HEK293 (cell line): ENCODE measurements at regions not wholly inside any gene's neighbourhood (a gene's known extent, or its start where the extent isn't known, plus 50 kb on each side); places are given as distances from the start of the nearest gene placed in this dataset.

Experiments
- CTCF ChIA-PET: fragments of 350-600 bp; formaldehyde crosslinking; extraction: SDS; loops from one replicate; lab custom pipeline; 2021; ENCODE audit warnings: antibody characterized with exemption; lab: Yijun Ruan, JAX
- POLR2A ChIA-PET: fragments of 300-600 bp; formaldehyde crosslinking; extraction: SDS; loops from one replicate; lab custom pipeline; 2020; ENCODE audit warnings: antibody characterized with exemption, inconsistent platforms; lab: Yijun Ruan, JAX
- H3K27ac ChIP-seq: fragments of 200-500 bp; sonication (Bioruptor generic); 2 replicates; pipeline ENCODE4 v1.5.1; 2014; ENCODE audit warnings: low read depth, low read length, control low read depth, inconsistent platforms; ENCODE audit errors: extremely low read depth
- H3K36me3 ChIP-seq, 2 experiments: fragments of 200-500 bp in 1 of 2; sonication (Bioruptor generic) in 1 of 2; 1 replicate in 1 of 2; 2 replicates in 1 of 2; pipeline ENCODE4 v1.5.1; 2014 to 2017; ENCODE audit warnings: inconsistent platforms in 2 of 2, low read length in 2 of 2; ENCODE audit not compliant: control insufficient read depth in 2 of 2, insufficient read depth in 1 of 2
- H3K4me1 ChIP-seq: fragments of 200-500 bp; sonication (Bioruptor generic); 2 replicates; pipeline ENCODE4 v1.5.1; 2014; ENCODE audit warnings: mild to moderate bottlenecking, low read length, inconsistent platforms; ENCODE audit not compliant: control insufficient read depth, insufficient read depth
- H3K4me3 ChIP-seq: 2 replicates; pipeline ENCODE4 v1.5.1; 2011; ENCODE audit warnings: low read depth, mild to moderate bottlenecking, control low read depth, low read length, moderate library complexity
- H3K9me3 ChIP-seq: fragments of 200-500 bp; sonication (Bioruptor generic); 2 replicates; pipeline ENCODE4 v1.5.1; 2014; ENCODE audit warnings: low read depth, low read length, inconsistent platforms; ENCODE audit not compliant: control insufficient read depth, insufficient read depth
- BCL11B ChIP-seq: fragments of 450-650 bp; formaldehyde crosslinking; IDR thresholded peaks from 2 replicates; pipeline ENCODE4 v1.5.1; 2016; ENCODE audit warnings: low read depth, missing biosample characterization, missing genetic modification characterization
- GLIS1 ChIP-seq: fragments of 450-650 bp; formaldehyde crosslinking; IDR thresholded peaks from 2 replicates; pipeline ENCODE4 v1.5.1; 2016; ENCODE audit warnings: missing biosample characterization, missing genetic modification characterization
- IKZF3 ChIP-seq: fragments of 450-650 bp; IDR thresholded peaks from 2 replicates; pipeline ENCODE4 v1.5.0; 2018; ENCODE audit warnings: missing biosample characterization, mild to moderate bottlenecking, missing genetic modification characterization, moderate library complexity
- TRIM28 ChIP-seq: IDR thresholded peaks from 2 replicates; pipeline ENCODE4 v1.6.1; 2011; ENCODE audit warnings: low read length, control low read depth, borderline replicate concordance
- ZBTB8A ChIP-seq: fragments of 450-650 bp; formaldehyde crosslinking; IDR thresholded peaks from 2 replicates; pipeline ENCODE4 v1.5.1; 2016; ENCODE audit warnings: missing biosample characterization, missing genetic modification characterization
- ZFP69B ChIP-seq: fragments of 450-650 bp; formaldehyde crosslinking; IDR thresholded peaks from 2 replicates; pipeline ENCODE4 v1.5.1; 2016; ENCODE audit warnings: missing biosample characterization, missing genetic modification characterization
- ZNF10 ChIP-seq: fragments of 450-650 bp; formaldehyde crosslinking; IDR thresholded peaks from 2 replicates; pipeline ENCODE4 v1.5.1; 2017; ENCODE audit warnings: missing biosample characterization, missing genetic modification characterization
- ZNF16 ChIP-seq: fragments of 450-650 bp; formaldehyde crosslinking; IDR thresholded peaks from 2 replicates; pipeline ENCODE4 v1.5.1; 2016; ENCODE audit warnings: low read depth, missing biosample characterization, missing genetic modification characterization
- ZNF274 ChIP-seq, 2 experiments: fragments of 200-500 bp in 1 of 2; fragments of 450-650 bp in 1 of 2; sonication (Bioruptor generic) in 1 of 2; formaldehyde crosslinking in 1 of 2; IDR thresholded peaks; 2 replicates each; pipeline versions ENCODE4 v1.5.1 to v1.6.1; 2014 to 2016; ENCODE audit warnings: borderline replicate concordance in 1 of 2, inconsistent platforms in 1 of 2, low read length in 1 of 2, missing biosample characterization in 1 of 2, missing genetic modification characterization in 1 of 2
- ZNF324 ChIP-seq: fragments of 450-650 bp; formaldehyde crosslinking; IDR thresholded peaks from 2 replicates; pipeline ENCODE4 v1.5.1; 2016; ENCODE audit warnings: missing biosample characterization, missing genetic modification characterization
- ZNF394 ChIP-seq: fragments of 450-650 bp; formaldehyde crosslinking; IDR thresholded peaks from 2 replicates; pipeline ENCODE4 v1.5.1; 2016; ENCODE audit warnings: missing biosample characterization, missing genetic modification characterization, mild to moderate bottlenecking, moderate library complexity, borderline replicate concordance
- ZNF404 ChIP-seq: fragments of 450-650 bp; formaldehyde crosslinking; IDR thresholded peaks from 2 replicates; pipeline ENCODE4 v1.5.1; 2017; ENCODE audit warnings: missing biosample characterization, missing genetic modification characterization
- ZNF426 ChIP-seq: fragments of 450-650 bp; formaldehyde crosslinking; IDR thresholded peaks from 2 replicates; pipeline ENCODE4 v1.5.1; 2017; ENCODE audit warnings: missing biosample characterization, missing genetic modification characterization, mild to moderate bottlenecking, inconsistent platforms, moderate library complexity
- ZNF473 ChIP-seq: fragments of 450-650 bp; formaldehyde crosslinking; IDR thresholded peaks from 2 replicates; pipeline ENCODE4 v1.5.1; 2017; ENCODE audit warnings: missing biosample characterization, missing genetic modification characterization
- ZNF561 ChIP-seq: fragments of 450-650 bp; IDR thresholded peaks from 2 replicates; pipeline ENCODE4 v1.5.1; 2018; ENCODE audit warnings: missing biosample characterization, missing genetic modification characterization, borderline replicate concordance
- ZNF626 ChIP-seq: fragments of 450-650 bp; sonication (Bioruptor Pico); formaldehyde crosslinking; IDR thresholded peaks from 2 replicates; pipeline ENCODE4 v1.5.1; 2018; ENCODE audit warnings: missing biosample characterization, missing genetic modification characterization, inconsistent platforms
- ZNF670 ChIP-seq: fragments of 450-650 bp; formaldehyde crosslinking; IDR thresholded peaks from 2 replicates; pipeline ENCODE4 v1.5.1; 2016; ENCODE audit warnings: missing biosample characterization, missing genetic modification characterization, low read depth
- ZNF776 ChIP-seq: fragments of 450-650 bp; formaldehyde crosslinking; IDR thresholded peaks from 2 replicates; pipeline ENCODE4 v1.5.0; 2017; ENCODE audit warnings: missing biosample characterization, missing genetic modification characterization, borderline replicate concordance
- ZNF777 ChIP-seq: fragments of 450-650 bp; formaldehyde crosslinking; IDR thresholded peaks from 2 replicates; pipeline ENCODE4 v1.5.1; 2017; ENCODE audit warnings: missing biosample characterization, missing genetic modification characterization, borderline replicate concordance
- ZNF837 ChIP-seq: fragments of 450-650 bp; formaldehyde crosslinking; IDR thresholded peaks from 2 replicates; pipeline ENCODE4 v1.5.1; 2016; ENCODE audit warnings: missing biosample characterization, missing genetic modification characterization
- ZNF843 ChIP-seq: fragments of 450-650 bp; formaldehyde crosslinking; IDR thresholded peaks from 2 replicates; pipeline ENCODE4 v1.5.1; 2016; ENCODE audit warnings: missing biosample characterization, missing genetic modification characterization
- TF ChIP-seq, protein P1 (sequence below): fragments of 450-650 bp; formaldehyde crosslinking; IDR thresholded peaks from 2 replicates; pipeline ENCODE4 v1.5.1; 2016; ENCODE audit warnings: missing biosample characterization, missing genetic modification characterization
- TF ChIP-seq, protein P2 (sequence below): fragments of 450-650 bp; formaldehyde crosslinking; conservative IDR thresholded peaks from 2 replicates; pipeline ENCODE4 v1.5.1; 2016; ENCODE audit warnings: low read depth, missing biosample characterization, missing genetic modification characterization

DNA sequence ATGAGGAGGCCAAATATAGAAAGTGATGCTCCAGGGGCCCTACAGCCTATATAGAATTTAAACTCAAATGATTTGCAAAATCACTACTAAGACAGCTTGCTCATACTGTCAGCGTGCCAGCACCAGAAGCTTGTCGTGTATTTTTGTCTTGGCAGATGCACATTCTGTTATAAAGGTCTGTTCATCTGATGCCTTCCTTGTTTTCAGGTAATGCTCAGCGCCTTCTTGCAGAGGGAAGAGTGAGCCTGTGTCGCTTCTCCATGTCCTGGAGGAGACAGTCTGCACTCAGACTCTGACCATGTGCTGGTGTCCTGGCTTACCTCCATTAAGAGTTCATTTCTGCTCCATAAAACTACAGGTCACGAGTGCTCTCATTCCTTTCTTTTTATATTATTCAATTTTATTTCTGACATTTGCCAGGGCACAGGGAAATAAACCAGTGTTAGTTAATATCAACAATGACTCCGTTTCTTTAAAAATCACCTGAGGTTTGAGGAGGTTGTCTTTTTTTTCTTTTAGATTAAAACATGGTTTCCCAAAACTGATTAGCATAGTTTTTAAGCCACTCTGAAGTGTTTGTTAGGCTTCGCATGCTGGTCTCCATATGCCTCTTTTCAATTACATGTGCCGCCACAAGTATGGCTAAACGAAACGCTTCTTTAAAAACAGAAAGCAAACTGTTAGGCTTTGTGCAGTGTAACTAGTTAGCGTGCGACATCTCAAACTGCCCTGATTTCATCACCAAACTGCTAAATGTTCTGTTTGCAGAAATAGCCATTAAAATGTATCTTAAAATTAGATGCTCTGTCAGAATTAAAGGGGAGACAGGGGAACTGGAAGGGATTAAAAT lies 215.2 kb upstream of the GK2 start (continued):
- TF ChIP-seq ZNF843 (tag by site-specific recombination) (no peak), ZNF670 (tag by site-specific recombination) (no peak)

DNA sequence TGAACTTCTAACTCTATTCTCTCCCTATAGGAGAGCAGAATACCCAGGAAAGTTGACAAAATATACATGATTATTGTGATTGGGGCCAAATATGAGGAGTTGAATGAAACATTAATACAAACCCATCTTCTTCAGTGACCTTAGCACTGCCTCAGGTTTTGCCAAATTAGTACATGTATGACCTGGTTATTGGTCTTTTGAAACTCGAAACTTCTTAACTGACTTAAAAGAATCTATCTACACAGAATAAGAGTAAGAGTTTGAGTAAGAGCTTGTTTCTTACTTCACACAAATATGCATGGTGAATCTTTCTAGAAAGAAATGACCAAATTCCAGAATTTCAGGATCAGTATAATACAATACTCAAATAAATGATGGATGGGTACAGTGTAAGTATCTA lies 213.0 kb upstream of the GK2 start:
- Histone ChIP-seq H3K4me3 (no peak overlapping the region), H3K27ac (no peak overlapping the region), H3K9me3 (no peaks in the 10 kb centered on the region), H3K4me1 (no peaks in the 10 kb centered on the region), H3K36me3 (no peaks in the 10 kb centered on the region)
- TF ChIP-seq IKZF3: no peak
- TF ChIP-seq ZBTB8A: no peak
- TF ChIP-seq ZNF10 (tag by site-specific recombination): no peak
- no peak for TF ChIP-seq ZNF394 (tag by site-specific recombination)
- TF ChIP-seq ZNF837: no peak
- no peak for TF ChIP-seq ZNF426 (tag by site-specific recombination)
- no peak for TF ChIP-seq ZNF404
- TF ChIP-seq ZNF561 (tag by site-specific recombination): no peak
- TF ChIP-seq, protein P1, sequence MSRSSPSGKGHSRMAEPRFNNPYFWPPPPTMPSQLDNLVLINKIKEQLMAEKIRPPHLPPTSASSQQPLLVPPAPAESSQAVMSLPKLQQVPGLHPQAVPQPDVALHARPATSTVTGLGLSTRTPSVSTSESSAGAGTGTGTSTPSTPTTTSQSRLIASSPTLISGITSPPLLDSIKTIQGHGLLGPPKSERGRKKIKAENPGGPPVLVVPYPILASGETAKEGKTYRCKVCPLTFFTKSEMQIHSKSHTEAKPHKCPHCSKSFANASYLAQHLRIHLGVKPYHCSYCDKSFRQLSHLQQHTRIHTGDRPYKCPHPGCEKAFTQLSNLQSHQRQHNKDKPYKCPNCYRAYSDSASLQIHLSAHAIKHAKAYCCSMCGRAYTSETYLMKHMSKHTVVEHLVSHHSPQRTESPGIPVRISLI (tag by site-specific recombination): no peak
- TF ChIP-seq ZNF777 (tag by site-specific recombination): no peak
- TF ChIP-seq GLIS1 (tag by site-specific recombination): no peak
- no peak for TF ChIP-seq ZNF626 (tag by site-specific recombination)
- TF ChIP-seq ZNF776 (tag by site-specific recombination): no peak
- TF ChIP-seq ZFP69B (tag by site-specific recombination): no peak
- TF ChIP-seq ZNF324 (tag by site-specific recombination): no peak
- no peak for TF ChIP-seq ZNF274 (IDR thresholded peaks at IDR 0.05; ENCODE audit: low read length)
- TF ChIP-seq ZNF274 (tag by site-specific recombination; IDR thresholded peaks at IDR 0.05; ENCODE audit: borderline replicate concordance): no peak
- TF ChIP-seq ZNF473 (tag by site-specific recombination): no peak
- ChIA-PET CTCF (no interaction called here), POLR2A (no interaction called here)

DNA sequence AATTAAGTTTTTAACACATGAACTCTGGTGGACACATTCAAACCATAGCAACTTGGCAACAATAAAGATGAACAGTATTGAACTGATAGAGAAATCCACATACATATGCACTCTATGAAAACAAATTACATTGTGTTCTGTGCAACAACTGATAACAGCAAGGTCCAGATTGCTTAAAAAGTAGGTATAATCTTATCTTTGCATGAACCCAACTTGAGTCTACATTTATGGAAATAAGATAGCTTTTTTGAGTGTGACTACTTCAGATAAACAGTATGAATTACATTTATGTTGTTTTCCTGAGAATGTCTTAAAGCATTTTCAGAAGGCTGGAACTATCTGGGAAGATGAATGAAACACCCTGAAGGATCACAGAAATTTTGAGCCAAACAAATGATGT lies 212.6 kb upstream of the GK2 start:
- no peaks in the 10 kb centered on the region for H3K9me3 ChIP-seq
- no peak for TF ChIP-seq TRIM28
- no peak for TF ChIP-seq BCL11B (tag by site-specific recombination)
- TF ChIP-seq, protein P2, sequence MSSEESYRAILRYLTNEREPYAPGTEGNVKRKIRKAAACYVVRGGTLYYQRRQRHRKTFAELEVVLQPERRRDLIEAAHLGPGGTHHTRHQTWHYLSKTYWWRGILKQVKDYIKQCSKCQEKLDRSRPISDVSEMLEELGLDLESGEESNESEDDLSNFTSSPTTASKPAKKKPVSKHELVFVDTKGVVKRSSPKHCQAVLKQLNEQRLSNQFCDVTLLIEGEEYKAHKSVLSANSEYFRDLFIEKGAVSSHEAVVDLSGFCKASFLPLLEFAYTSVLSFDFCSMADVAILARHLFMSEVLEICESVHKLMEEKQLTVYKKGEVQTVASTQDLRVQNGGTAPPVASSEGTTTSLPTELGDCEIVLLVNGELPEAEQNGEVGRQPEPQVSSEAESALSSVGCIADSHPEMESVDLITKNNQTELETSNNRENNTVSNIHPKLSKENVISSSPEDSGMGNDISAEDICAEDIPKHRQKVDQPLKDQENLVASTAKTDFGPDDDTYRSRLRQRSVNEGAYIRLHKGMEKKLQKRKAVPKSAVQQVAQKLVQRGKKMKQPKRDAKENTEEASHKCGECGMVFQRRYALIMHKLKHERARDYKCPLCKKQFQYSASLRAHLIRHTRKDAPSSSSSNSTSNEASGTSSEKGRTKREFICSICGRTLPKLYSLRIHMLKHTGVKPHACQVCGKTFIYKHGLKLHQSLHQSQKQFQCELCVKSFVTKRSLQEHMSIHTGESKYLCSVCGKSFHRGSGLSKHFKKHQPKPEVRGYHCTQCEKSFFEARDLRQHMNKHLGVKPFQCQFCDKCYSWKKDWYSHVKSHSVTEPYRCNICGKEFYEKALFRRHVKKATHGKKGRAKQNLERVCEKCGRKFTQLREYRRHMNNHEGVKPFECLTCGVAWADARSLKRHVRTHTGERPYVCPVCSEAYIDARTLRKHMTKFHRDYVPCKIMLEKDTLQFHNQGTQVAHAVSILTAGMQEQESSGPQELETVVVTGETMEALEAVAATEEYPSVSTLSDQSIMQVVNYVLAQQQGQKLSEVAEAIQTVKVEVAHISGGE (tag by site-specific recombination): no peak
- TF ChIP-seq ZNF16 (tag by site-specific recombination): no peak
- TF ChIP-seq, all 188 proteins: peak for 0
- ChIA-PET POLR2A (no interaction called here), CTCF (no interaction called here)
- Histone ChIP-seq H3K4me1 (no peaks in the 10 kb centered on the region), H3K36me3 (no peaks in the 10 kb centered on the region), H3K4me3 (no peak overlapping the region), H3K27ac (no peak overlapping the region)
